MM.1S (cell line): ENCODE measurements at regions not wholly inside any gene's neighbourhood (a gene's known extent, or its start where the extent isn't known, plus 50 kb on each side); places are given as distances from the start of the nearest gene placed in this dataset.

Experiments used
- CTCF ChIP-seq: fragments of 300-600 bp; sonication (generic); IDR thresholded peaks from 2 replicates; pipeline ENCODE4 v1.5.1; 2016; ENCODE audit warnings: antibody characterized with exemption, low read length, mixed read lengths
- EZH2 ChIP-seq: fragments of 300-600 bp; sonication (generic); optimal IDR thresholded peaks from 2 replicates; pipeline ENCODE3; 2017; ENCODE audit warnings: low read depth, mild to moderate bottlenecking, antibody characterized with exemption, low read length, mixed read lengths

- no peak for TF ChIP-seq CTCF
- no peak for TF ChIP-seq EZH2
Observed at GRCh38 chr7:114087653-114088469, 169.1 kb upstream of the PPP1R3A start.
